ENCODE measurements at regions not wholly inside any gene's neighbourhood (a gene's known extent, or its start where the extent isn't known, plus 50 kb on each side); places are given as distances from the start of the nearest gene placed in this dataset.
"Not testable (repeated sequence)": the region's sequence is repeated elsewhere in the genome, so short reads cannot be mapped to it uniquely, and the experiment has no call there.

- DNase-seq (ENCODE audit: low spot score in 2 of 2), result no peak
- no peaks in the 10 kb centered on the region for H3K36me3 ChIP-seq
- H3K9me3 ChIP-seq, result peaks cover 0 to 3% of the 10 kb centered on the region in 2 donors
- H3K27me3 ChIP-seq, result no peaks in the 10 kb centered on the region
- no peak for TF ChIP-seq POLR2A (IDR thresholded peaks at IDR 0.05)
- no peak for TF ChIP-seq CTCF (IDR thresholded peaks at IDR 0.05)
- no peak for TF ChIP-seq POLR2AphosphoS5 (IDR thresholded peaks at IDR 0.05)
- intact Hi-C loops (cut with DNase I; ENCODE audit: low total_unique reads), result loop anchor here (2.0 kb wide), 1 partner anchor 22 kb away; no protein-coding TSS in a partner anchor
- no peak overlapping the region for H3K4me3 ChIP-seq
- H3K4me1 ChIP-seq, result no peaks in the 10 kb centered on the region
- H3K27ac ChIP-seq, result no peak overlapping the region
These were observed 963.4 kb downstream of the MCTP2 start for GRCh38 chr15:95194746-95195145.

GRCh38 chr15:95196176-95196915 is 965.0 kb downstream of the MCTP2 start:
- Histone ChIP-seq H3K36me3 (no peaks in the 10 kb centered on the region), H3K9me3 (peaks cover 7 to 15% of the 10 kb centered on the region in 2 donors), H3K27me3 (no peaks in the 10 kb centered on the region), H3K4me3 (peak overlapping the region in 2 of 3 donors; percentile 31 to 51), H3K27ac (peak overlapping the region in 1 of 2 donors; percentile 25), H3K4me1 (no peaks in the 10 kb centered on the region)
- no peak for TF ChIP-seq POLR2A (IDR thresholded peaks at IDR 0.05)
- TF ChIP-seq CTCF (IDR thresholded peaks at IDR 0.05), result no peak
- no peak for TF ChIP-seq POLR2AphosphoS5 (IDR thresholded peaks at IDR 0.05)
- intact Hi-C loops (cut with DNase I; ENCODE audit: low total_unique reads), result no loop called here
- no peak for DNase-seq (ENCODE audit: low spot score in 2 of 2)

GRCh38 chr15:95202569-95203349 is 971.4 kb downstream of the MCTP2 start:
- no peak for DNase-seq (ENCODE audit: low spot score in 2 of 2)
- H3K27me3 ChIP-seq, result no peaks in the 10 kb centered on the region

GRCh38 chr15:95205077-95205476 is 973.7 kb downstream of the MCTP2 start:
- TF ChIP-seq CTCF (IDR thresholded peaks at IDR 0.05) (no peak), POLR2A (IDR thresholded peaks at IDR 0.05) (no peak), POLR2AphosphoS5 (IDR thresholded peaks at IDR 0.05) (no peak)
- intact Hi-C loops (cut with DNase I; ENCODE audit: low total_unique reads), result no loop called here

More at GRCh38 chr15:95202569-95203349, 971.4 kb downstream of the MCTP2 start:
- Histone ChIP-seq H3K27ac (no peak overlapping the region), H3K4me3 (no peak overlapping the region), H3K36me3 (no peaks in the 10 kb centered on the region), H3K4me1 (no peaks in the 10 kb centered on the region), H3K9me3 (peaks cover 15 to 24% of the 10 kb centered on the region in 2 donors)
- no peak for TF ChIP-seq CTCF (IDR thresholded peaks at IDR 0.05)
- TF ChIP-seq POLR2AphosphoS5 (IDR thresholded peaks at IDR 0.05), result no peak
- TF ChIP-seq POLR2A (IDR thresholded peaks at IDR 0.05), result no peak
- intact Hi-C loops (cut with DNase I; ENCODE audit: low total_unique reads), result no loop called here

GRCh38 chr15:95205830-95206229 is 974.5 kb downstream of the MCTP2 start:
- intact Hi-C loops (cut with DNase I; ENCODE audit: low total_unique reads); DNase-seq (ENCODE audit: low spot score in 2 of 2); H3K4me1 ChIP-seq; H3K4me3 ChIP-seq; H3K36me3 ChIP-seq; H3K27ac ChIP-seq; H3K27me3 ChIP-seq: not testable (repeated sequence)
- H3K9me3 ChIP-seq, result peaks cover 2 to 21% of the 10 kb centered on the region in 2 donors

More at GRCh38 chr15:95205077-95205476, 973.7 kb downstream of the MCTP2 start:
- no peak for DNase-seq (ENCODE audit: low spot score in 2 of 2)
- no peak overlapping the region for H3K27ac ChIP-seq
- H3K9me3 ChIP-seq, result peaks cover 9 to 24% of the 10 kb centered on the region in 2 donors
- no peaks in the 10 kb centered on the region for H3K4me1 ChIP-seq
- no peaks in the 10 kb centered on the region for H3K27me3 ChIP-seq
- H3K4me3 ChIP-seq, result no peak overlapping the region
- no peaks in the 10 kb centered on the region for H3K36me3 ChIP-seq
